HG02623 (cell line): ENCODE measurements at regions not wholly inside any gene's neighbourhood (a gene's known extent, or its start where the extent isn't known, plus 50 kb on each side); places are given as distances from the start of the nearest gene placed in this dataset.

Experiments
- ATAC-seq: cut with Tn5 transposase; IDR thresholded peaks from one replicate; pipeline ENCODE4 v1.9.1; 2021; ENCODE audit warnings: moderate library complexity; ENCODE audit not compliant: unreplicated experiment

- ATAC-seq, result no peak
Measured at GRCh38 chr16:65989861-65990604, 376.5 kb upstream of the CDH5 start.

DNA sequence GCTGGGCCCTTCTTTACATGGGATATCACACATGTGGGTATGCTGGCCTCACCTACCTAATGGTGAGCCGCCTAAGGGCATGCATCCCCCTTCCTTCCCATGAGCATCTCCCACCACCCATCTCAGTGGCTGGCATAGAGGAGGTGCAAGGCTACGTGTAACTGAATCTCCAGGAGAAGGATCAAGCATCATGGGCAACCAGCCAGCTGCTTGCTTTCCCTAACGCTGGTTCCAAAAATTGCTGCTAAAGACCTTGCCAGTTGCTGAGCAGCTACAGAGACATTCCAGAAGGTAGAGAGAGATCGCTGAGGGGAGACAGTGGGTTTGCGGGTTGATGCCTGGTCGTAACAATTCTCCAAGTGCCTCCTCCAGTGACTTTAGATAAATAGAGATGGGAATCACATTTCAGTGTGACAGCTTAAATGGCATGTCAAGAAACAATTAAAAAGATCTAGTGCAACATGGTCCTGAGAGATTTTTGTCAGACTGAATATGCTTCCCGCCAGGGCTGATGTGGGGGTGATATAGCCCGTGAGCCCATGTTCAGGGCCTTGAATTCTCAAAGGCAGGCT, 378.4 kb upstream of the CDH5 start:
- no peak for ATAC-seq

DNA sequence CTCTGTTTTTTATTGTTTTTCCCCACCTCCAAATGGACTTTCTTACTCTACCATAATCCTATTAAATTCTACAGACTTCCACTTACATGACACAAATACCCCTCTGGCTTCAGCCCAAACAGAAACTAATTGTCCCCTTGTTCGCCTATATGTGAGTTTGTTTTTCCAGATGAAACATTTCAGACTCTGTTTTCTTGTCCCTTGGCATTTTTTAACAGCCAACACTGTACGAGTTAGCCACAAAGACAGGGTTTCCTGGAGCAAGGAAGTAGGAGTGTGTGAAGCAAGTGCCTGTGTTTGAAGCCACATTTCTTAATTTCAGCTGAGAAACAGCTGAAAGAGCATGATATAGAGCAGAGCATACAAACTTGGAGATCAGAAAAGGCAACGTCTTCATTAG, 382.2 kb upstream of the CDH5 start:
- ATAC-seq, result no peak

- ATAC-seq, result no peak
Measured at GRCh38 chr16:65981057-65981456, 385.4 kb upstream of the CDH5 start.

GRCh38 chr16:65975049-65975708, 391.3 kb upstream of the CDH5 start:
- no peak for ATAC-seq

DNA sequence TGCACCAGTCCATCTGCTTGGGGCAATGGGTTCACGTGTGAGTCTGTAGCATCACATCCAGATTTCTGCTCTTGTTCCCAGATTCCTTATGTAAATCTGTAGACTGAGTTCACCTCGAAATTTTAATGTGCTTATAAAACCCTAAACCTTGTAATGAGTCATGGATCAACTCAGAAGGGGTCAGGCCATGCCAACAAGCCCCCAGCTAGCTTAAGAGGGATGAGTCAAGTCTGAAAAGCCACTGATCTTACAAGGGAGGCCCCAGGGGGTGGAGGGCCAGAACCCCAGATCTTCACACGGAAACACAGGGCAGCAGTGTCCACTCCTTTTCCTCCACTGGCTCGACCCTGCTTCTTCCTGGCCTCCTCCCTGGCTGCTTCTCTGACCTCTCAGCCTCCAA, 399.1 kb upstream of the CDH5 start:
- no peak for ATAC-seq

DNA sequence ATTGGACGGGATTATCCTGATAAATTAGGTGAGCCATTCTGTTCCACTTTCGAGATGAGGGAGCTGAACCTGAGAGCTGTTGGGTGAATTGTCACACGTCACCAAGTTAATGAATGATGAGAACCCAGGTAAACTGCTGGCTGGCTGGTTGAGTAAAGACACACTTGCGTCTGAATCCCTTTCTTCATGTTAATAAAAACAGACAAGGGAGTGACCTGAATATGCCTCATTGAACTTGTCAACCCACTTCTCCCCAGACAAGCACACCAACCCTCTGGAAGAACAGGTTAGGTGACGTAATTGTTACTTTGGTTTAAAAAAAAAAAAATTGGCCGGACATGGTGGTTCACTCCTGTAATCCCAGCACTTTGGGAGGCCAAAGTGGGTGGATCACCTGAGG, 400.9 kb upstream of the CDH5 start:
- ATAC-seq, result no peak

DNA sequence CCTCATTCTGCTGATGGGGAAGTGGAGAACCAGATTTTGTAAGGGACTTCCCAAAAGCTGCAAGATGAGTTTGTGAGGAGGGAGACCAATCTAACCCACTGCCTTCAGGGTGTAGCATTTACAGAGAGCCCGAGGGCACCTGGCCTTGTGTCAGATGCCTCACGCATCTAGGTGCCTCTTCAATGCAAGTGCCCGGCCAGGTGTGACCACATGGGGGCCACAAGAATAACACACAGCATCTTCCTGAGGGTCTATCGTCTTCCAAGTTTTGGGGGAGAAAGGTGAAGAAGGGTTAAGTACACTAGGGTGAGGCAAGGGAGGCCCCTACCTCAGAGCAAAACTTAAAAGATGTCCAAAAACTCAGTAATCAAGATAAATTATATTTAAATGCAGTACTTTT, 401.7 kb upstream of the CDH5 start:
- no peak for ATAC-seq

GRCh38 chr16:65961476-65962143, 404.9 kb upstream of the CDH5 start:
- no peak for ATAC-seq

DNA sequence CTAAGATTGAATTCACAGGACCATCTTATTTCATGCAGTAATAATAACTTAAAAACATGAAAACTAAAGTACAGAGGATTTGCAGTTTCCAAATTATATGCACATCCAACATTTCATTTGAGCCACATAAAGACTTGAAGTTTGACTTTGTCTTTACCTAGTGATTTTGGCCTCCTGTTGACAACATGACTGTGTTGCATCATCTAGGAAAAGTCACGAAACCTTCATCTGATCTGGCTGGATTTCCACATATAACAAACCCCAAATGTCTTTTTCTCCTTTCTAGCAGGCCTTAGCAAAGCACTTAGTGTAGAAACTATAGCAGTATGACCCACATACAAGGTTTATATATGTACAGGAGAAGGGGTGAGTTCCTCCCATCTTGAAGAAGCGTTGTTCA, 406.5 kb upstream of the CDH5 start:
- ATAC-seq, result no peak

DNA sequence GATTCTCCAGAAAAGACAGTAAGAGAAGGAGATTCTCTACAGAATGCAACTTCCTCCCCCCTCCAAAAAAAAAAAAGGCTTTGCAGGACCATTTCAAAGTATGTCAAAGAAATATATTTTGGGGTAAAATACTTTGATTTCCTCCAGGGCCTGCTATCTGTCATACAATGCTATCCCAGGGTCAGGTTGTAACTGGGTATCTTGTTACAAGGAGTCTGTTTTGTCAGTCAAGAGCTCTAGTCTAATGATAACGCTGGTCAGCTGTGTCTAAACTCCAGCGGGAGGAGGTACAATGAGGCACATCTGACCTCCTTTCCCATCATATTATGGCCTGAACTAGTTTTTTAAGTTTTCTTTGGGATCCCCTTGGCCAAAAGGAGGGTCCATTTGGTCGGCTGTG, 408.4 kb upstream of the CDH5 start:
- ATAC-seq, result no peak

GRCh38 chr16:65956100-65956499, 410.4 kb upstream of the CDH5 start:
- no peak for ATAC-seq

- ATAC-seq, result no peak
Measured at GRCh38 chr16:65954446-65954845, 412.0 kb upstream of the CDH5 start.

DNA sequence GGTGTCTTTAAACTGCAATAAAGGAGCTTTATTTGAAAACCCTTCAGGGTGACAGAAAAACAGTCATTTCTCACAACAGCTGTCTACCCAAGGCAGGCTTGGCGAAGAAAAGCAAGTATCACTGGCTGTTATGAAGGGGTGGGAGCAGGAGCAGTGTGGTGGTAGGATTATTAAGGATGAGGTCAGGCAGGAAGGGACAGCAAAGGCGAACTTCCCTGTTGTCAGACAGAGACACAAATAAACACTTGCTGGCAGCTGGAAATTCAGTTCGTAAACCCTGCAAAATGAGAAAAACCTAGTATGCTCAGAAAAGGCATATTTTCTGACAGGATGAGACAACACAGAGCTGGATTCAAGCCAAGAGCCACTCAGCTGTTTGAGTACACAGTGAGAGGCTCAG, 416.3 kb upstream of the CDH5 start:
- no peak for ATAC-seq

DNA sequence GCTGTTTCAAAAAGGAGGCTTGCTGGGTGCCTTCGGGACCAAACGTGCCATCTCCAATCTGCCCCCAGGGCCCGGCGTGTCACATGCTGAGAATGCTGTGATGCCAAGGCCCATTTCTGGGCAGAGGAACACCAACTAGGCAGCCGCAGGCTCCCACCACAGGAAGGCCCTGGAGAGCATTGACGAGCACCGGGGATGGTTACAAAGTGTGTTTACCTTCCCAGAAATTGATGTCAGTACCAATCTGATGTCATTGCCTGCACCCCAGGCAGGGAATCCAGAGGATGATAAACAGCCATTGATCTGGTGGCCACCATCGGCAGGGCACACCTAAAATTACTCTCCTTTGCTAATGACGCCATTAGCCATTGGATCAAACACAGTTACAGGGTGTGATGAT, 418.1 kb upstream of the CDH5 start:
- ATAC-seq, result no peak

DNA sequence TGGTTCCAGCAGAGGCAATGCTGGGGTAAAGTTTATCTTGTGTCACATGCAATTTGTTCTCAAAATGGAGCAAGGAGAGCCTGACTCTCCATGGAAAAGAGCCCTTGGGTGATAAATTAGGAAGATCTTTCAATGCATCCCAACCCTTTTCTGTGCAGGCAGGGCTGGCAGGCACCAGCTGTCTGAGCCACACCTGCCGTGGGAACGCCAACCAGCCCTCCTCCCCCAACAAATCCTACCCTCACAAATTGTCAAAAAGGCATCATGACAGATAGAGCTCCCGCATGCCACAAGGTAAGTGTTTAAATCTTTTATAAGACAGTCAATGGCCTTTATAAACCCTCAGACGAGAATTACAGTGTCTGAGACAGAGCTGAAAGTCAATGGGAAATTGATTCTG, 418.5 kb upstream of the CDH5 start:
- ATAC-seq, result no peak

- no peak for ATAC-seq
Measured at GRCh38 chr16:65945493-65945892, 421.0 kb upstream of the CDH5 start.

- ATAC-seq, result no peak
Measured at GRCh38 chr16:65944361-65944760, 422.1 kb upstream of the CDH5 start.

- no peak for ATAC-seq
Measured at GRCh38 chr16:65940711-65941110, 425.8 kb upstream of the CDH5 start.

DNA sequence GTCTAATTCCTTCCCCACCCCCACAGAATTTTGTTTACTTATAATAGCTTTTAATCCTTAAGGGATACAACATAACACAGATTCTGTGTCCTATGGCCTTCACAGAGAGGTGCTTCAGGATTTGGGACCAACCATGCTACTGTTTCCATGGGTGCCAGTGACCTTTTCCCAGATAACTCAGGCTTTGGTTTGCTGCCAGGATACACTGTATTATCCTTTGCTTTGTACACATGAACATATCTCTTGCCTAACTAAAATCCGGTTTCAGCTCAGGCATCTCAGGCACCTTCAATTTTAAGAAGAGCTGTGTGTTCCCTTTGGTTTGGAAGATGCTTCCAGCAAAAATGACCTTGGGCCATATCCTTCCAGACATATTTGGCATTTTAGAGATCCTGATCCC, 428.4 kb upstream of the CDH5 start:
- no peak for ATAC-seq

DNA sequence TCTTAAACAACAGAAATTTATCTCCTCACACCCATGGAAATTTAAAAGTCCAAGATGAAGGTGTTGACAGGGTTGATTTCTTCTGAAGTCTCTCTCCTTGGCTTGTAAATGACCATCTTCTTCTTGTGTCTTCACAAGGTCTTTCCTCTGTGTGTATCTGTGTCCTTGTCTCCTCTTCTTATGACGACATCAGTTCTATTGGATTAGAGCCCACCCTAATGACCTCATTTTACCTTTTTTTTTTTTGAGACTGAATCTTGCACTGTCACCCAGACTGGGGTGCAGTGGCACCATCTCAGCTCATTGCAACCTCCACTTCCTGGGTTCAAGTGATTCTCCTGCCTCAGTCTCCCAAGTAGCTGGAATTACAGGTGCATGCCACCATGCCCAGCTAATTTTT, 429.0 kb upstream of the CDH5 start:
- ATAC-seq, result no peak

- ATAC-seq, result no peak
Measured at GRCh38 chr16:65936096-65936495, 430.4 kb upstream of the CDH5 start.
